NCI-H2107 treated with DMSO at 0.1 percent for 48 hours (cell line): ENCODE measurements at regions not wholly inside any gene's neighbourhood (a gene's known extent, or its start where the extent isn't known, plus 50 kb on each side); places are given as distances from the start of the nearest gene placed in this dataset.

ENCODE experiments used
- DNase-seq: peaks from one replicate; lab custom pipeline; 2025; ENCODE audit not compliant: unreplicated experiment; lab: John Stamatoyannopoulos, UW

- no peak for DNase-seq
Observed at GRCh38 chr9:115362101-115362500, 244.1 kb upstream of the TNC start.

- no peak for DNase-seq
Observed at GRCh38 chr9:115362640-115363039, 244.7 kb upstream of the TNC start.

- no peak for DNase-seq
Observed at GRCh38 chr9:115364991-115365390, 247.0 kb upstream of the TNC start.

GRCh38 chr9:115367321-115367720, 249.4 kb upstream of the TNC start:
- no peak for DNase-seq

GRCh38 chr9:115367780-115368525, 250.0 kb upstream of the TNC start:
- no peak for DNase-seq

- no peak for DNase-seq
Observed at GRCh38 chr9:115369322-115369957, 251.5 kb upstream of the TNC start.

- DNase-seq, result no peak
Observed at GRCh38 chr9:115373000-115373709, 255.2 kb upstream of the TNC start.

- DNase-seq, result no peak
Observed at GRCh38 chr9:115373710-115374045, 255.7 kb upstream of the TNC start.

- DNase-seq, result no peak
Observed at GRCh38 chr9:115374724-115375268, 256.8 kb upstream of the TNC start.

- no peak for DNase-seq
Observed at GRCh38 chr9:115378241-115378640, 260.3 kb upstream of the TNC start.

GRCh38 chr9:115378758-115379157, 260.8 kb upstream of the TNC start:
- DNase-seq, result no peak

GRCh38 chr9:115379719-115380118, 261.8 kb upstream of the TNC start:
- DNase-seq, result no peak

- DNase-seq, result no peak
Observed at GRCh38 chr9:115382865-115383264, 264.9 kb upstream of the TNC start.

- DNase-seq, result no peak
Observed at GRCh38 chr9:115385383-115386122, 267.6 kb upstream of the TNC start.

- no peak for DNase-seq
Observed at GRCh38 chr9:115386963-115387770, 269.2 kb upstream of the TNC start.

- DNase-seq, result no peak
Observed at GRCh38 chr9:115391168-115391825, 273.3 kb upstream of the TNC start.

GRCh38 chr9:115393976-115394775, 276.2 kb upstream of the TNC start:
- DNase-seq, result no peak

GRCh38 chr9:115395511-115396021, 277.6 kb upstream of the TNC start:
- DNase-seq, result no peak

GRCh38 chr9:115396071-115396529, 278.1 kb upstream of the TNC start:
- DNase-seq, result no peak
